WTC11 (cell line): ENCODE measurements at regions not wholly inside any gene's neighbourhood (a gene's known extent, or its start where the extent isn't known, plus 50 kb on each side); places are given as distances from the start of the nearest gene placed in this dataset.

Source experiments
- ATF6 ChIP-seq: sonication (generic); formaldehyde crosslinking; IDR thresholded peaks from 2 replicates; pipeline ENCODE4 v1.8.1; 2023; ENCODE audit warnings: mild to moderate bottlenecking, missing genetic modification reagents
- CTCF ChIP-seq: fragments of 200-600 bp; IDR thresholded peaks from 2 replicates; pipeline ENCODE4 v1.8.0; 2022; ENCODE audit warnings: antibody characterized with exemption
- PREB ChIP-seq: sonication (generic); formaldehyde crosslinking; IDR thresholded peaks from 2 replicates; pipeline ENCODE4 v1.8.1; 2022; ENCODE audit warnings: mild to moderate bottlenecking, missing genetic modification reagents, moderate library complexity, borderline replicate concordance
- RORB ChIP-seq: fragments of 250-450 bp; sonication (Bioruptor Pico); IDR thresholded peaks from 2 replicates; pipeline ENCODE4 v1.9.0; 2021; ENCODE audit warnings: mild to moderate bottlenecking
- STAT6 ChIP-seq: sonication (generic); formaldehyde crosslinking; conservative IDR thresholded peaks from 2 replicates; pipeline ENCODE4 v1.8.1; 2023; ENCODE audit warnings: mild to moderate bottlenecking, low read depth, missing genetic modification reagents, moderate library complexity
- USF2 ChIP-seq: sonication (generic); formaldehyde crosslinking; IDR thresholded peaks from 2 replicates; pipeline ENCODE4 v1.8.1; 2023; ENCODE audit warnings: mild to moderate bottlenecking, missing genetic modification reagents, moderate library complexity
- ZNF423 ChIP-seq: fragments of 250-450 bp; sonication (Bioruptor Pico); IDR thresholded peaks from 2 replicates; pipeline ENCODE4 v2.1.2; 2022; ENCODE audit warnings: mild to moderate bottlenecking, moderate library complexity
- TF ChIP-seq, protein P1 (sequence below): sonication (generic); formaldehyde crosslinking; IDR thresholded peaks from 2 replicates; pipeline ENCODE4 v1.8.1; 2023; ENCODE audit warnings: mild to moderate bottlenecking, missing genetic modification reagents, borderline replicate concordance

- no peak for TF ChIP-seq CTCF
- TF ChIP-seq PREB (CRISPR knock-in tag): no peak
- no peak for TF ChIP-seq ATF6 (CRISPR knock-in tag)
- no peak for TF ChIP-seq USF2 (CRISPR knock-in tag)
- TF ChIP-seq ZNF423 (CRISPR knock-in tag): no peak
- TF ChIP-seq RORB (CRISPR knock-in tag): no peak
- TF ChIP-seq, protein P1, sequence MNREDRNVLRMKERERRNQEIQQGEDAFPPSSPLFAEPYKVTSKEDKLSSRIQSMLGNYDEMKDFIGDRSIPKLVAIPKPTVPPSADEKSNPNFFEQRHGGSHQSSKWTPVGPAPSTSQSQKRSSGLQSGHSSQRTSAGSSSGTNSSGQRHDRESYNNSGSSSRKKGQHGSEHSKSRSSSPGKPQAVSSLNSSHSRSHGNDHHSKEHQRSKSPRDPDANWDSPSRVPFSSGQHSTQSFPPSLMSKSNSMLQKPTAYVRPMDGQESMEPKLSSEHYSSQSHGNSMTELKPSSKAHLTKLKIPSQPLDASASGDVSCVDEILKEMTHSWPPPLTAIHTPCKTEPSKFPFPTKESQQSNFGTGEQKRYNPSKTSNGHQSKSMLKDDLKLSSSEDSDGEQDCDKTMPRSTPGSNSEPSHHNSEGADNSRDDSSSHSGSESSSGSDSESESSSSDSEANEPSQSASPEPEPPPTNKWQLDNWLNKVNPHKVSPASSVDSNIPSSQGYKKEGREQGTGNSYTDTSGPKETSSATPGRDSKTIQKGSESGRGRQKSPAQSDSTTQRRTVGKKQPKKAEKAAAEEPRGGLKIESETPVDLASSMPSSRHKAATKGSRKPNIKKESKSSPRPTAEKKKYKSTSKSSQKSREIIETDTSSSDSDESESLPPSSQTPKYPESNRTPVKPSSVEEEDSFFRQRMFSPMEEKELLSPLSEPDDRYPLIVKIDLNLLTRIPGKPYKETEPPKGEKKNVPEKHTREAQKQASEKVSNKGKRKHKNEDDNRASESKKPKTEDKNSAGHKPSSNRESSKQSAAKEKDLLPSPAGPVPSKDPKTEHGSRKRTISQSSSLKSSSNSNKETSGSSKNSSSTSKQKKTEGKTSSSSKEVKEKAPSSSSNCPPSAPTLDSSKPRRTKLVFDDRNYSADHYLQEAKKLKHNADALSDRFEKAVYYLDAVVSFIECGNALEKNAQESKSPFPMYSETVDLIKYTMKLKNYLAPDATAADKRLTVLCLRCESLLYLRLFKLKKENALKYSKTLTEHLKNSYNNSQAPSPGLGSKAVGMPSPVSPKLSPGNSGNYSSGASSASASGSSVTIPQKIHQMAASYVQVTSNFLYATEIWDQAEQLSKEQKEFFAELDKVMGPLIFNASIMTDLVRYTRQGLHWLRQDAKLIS (CRISPR knock-in tag): no peak
- TF ChIP-seq STAT6: no peak
These were observed 500.9 kb upstream of the FAT1 start for GRCh38 chr4:187224560-187224959.
